IMR-90 (cell line): ENCODE measurements at regions not wholly inside any gene's neighbourhood (a gene's known extent, or its start where the extent isn't known, plus 50 kb on each side); places are given as distances from the start of the nearest gene placed in this dataset.
A peak's percentile ranks its signal among the peaks of the same experiment; 100 is the strongest.

ENCODE experiments used
- ATAC-seq: fragments of 200-7000 bp; cut with Tn5 transposase; 2 replicates; pipeline ENCODE4 v1.9.1; 2020; ENCODE audit warnings: low read depth, mild to moderate bottlenecking, moderate library complexity
- BruUV-seq: library from RNA; stranded (reverse); fragments of 400-500 nt; replicated peaks from 2 replicates; lab custom pipeline; 2021; lab: Mats Ljungman, UMichigan
- CTCF ChIA-PET: fragments of 300-600 bp; formaldehyde crosslinking; extraction: SDS; loops from one replicate; lab custom pipeline; 2021; ENCODE audit warnings: antibody characterized with exemption; lab: Yijun Ruan, JAX
- POLR2A ChIA-PET: fragments of 300-600 bp; sonication (Branson Sonifier 250); formaldehyde crosslinking; loops from one replicate; lab custom pipeline; 2022; ENCODE audit warnings: antibody characterized with exemption; ENCODE audit not compliant: unreplicated experiment; lab: Charles Lee
- DNase-seq: peaks from one replicate; pipeline ENCODE4 v3.0.0; 2013
- H2AFZ ChIP-seq: replicated peaks from 2 replicates; pipeline ENCODE3; 2013; ENCODE audit warnings: low read length, mild to moderate bottlenecking; ENCODE audit not compliant: poor library complexity
- H2AK5ac ChIP-seq: 2 replicates; pipeline ENCODE4 v1.6.1; 2013; ENCODE audit warnings: low read depth, low read length, inconsistent platforms
- H2AK9ac ChIP-seq: replicated peaks from 2 replicates; pipeline ENCODE3; 2013; ENCODE audit warnings: mild to moderate bottlenecking, low read depth, low read length, moderate library complexity; ENCODE audit not compliant: poor library complexity
- H2BK120ac ChIP-seq: 2 replicates; pipeline ENCODE4 v1.6.1; 2013; ENCODE audit warnings: low read depth, low read length, inconsistent platforms
- H2BK15ac ChIP-seq: 3 replicates; pipeline ENCODE4 v1.6.1; 2013; ENCODE audit warnings: low read depth, low read length, inconsistent platforms
- H2BK20ac ChIP-seq: 2 replicates; pipeline ENCODE4 v1.6.1; 2013; ENCODE audit warnings: low read depth, mild to moderate bottlenecking, inconsistent platforms, low read length, moderate library complexity
- H2BK5ac ChIP-seq: 2 replicates; pipeline ENCODE4 v1.6.1; 2013; ENCODE audit warnings: mild to moderate bottlenecking, low read depth, low read length, inconsistent platforms; ENCODE audit not compliant: poor library complexity, severe bottlenecking
- H3K14ac ChIP-seq: replicated peaks from 2 replicates; pipeline ENCODE4 v1.6.1; 2013; ENCODE audit warnings: low read depth, low read length, inconsistent platforms
- H3K18ac ChIP-seq: 2 replicates; pipeline ENCODE4 v1.6.1; 2013; ENCODE audit warnings: low read depth, low read length, control low read depth
- H3K23ac ChIP-seq: 2 replicates; pipeline ENCODE4 v1.6.1; 2013; ENCODE audit warnings: low read depth, low read length, inconsistent platforms
- H3K27ac ChIP-seq: 2 replicates; pipeline ENCODE4 v1.5.1; 2013; ENCODE audit warnings: mild to moderate bottlenecking, control low read depth, low read length; ENCODE audit not compliant: insufficient read depth
- H3K27me3 ChIP-seq: 2 replicates; pipeline ENCODE4 v1.6.1; 2013; ENCODE audit warnings: low read length; ENCODE audit not compliant: control insufficient read depth, insufficient read depth
- H3K36me3 ChIP-seq: 2 replicates; pipeline ENCODE4 v1.6.1; 2013; ENCODE audit warnings: low read length, mixed read lengths; ENCODE audit not compliant: control insufficient read depth, insufficient read depth
- H3K4ac ChIP-seq: 2 replicates; pipeline ENCODE4 v1.6.1; 2013; ENCODE audit warnings: low read depth, low read length, inconsistent platforms
- H3K4me1 ChIP-seq: 2 replicates; pipeline ENCODE4 v1.6.1; 2013; ENCODE audit warnings: low read length, mixed read lengths; ENCODE audit not compliant: control insufficient read depth, insufficient read depth
- H3K4me2 ChIP-seq: 2 replicates; pipeline ENCODE4 v1.6.1; 2013; ENCODE audit warnings: low read depth, mild to moderate bottlenecking, control low read depth, low read length, moderate library complexity
- H3K4me3 ChIP-seq: 2 replicates; pipeline ENCODE4 v1.5.1; 2013; ENCODE audit warnings: low read depth, mild to moderate bottlenecking, control low read depth, low read length, moderate library complexity; ENCODE audit not compliant: insufficient read depth
- H3K56ac ChIP-seq: 2 replicates; pipeline ENCODE4 v1.6.1; 2013; ENCODE audit warnings: low read length, inconsistent platforms; ENCODE audit not compliant: insufficient read depth; ENCODE audit errors: extremely low read depth
- H3K79me1 ChIP-seq, 2 experiments: 2 replicates each; pipeline ENCODE4 v1.6.1; 2013; ENCODE audit warnings: low read length in 2 of 2, inconsistent platforms in 1 of 2, low read depth in 1 of 2
- H3K9ac ChIP-seq: 2 replicates; pipeline ENCODE4 v1.6.1; 2013; ENCODE audit warnings: low read depth, low read length, control low read depth
- H3K9me1 ChIP-seq: 2 replicates; pipeline ENCODE4 v1.6.1; 2013; ENCODE audit warnings: low read length, inconsistent platforms; ENCODE audit not compliant: insufficient read depth
- H3K9me3 ChIP-seq: 2 replicates; pipeline ENCODE4 v1.6.1; 2013; ENCODE audit warnings: low read length; ENCODE audit not compliant: control insufficient read depth, insufficient read depth
- H4K20me1 ChIP-seq: 2 replicates; pipeline ENCODE4 v1.6.1; 2013; ENCODE audit warnings: low read length, inconsistent platforms; ENCODE audit not compliant: insufficient read depth
- H4K5ac ChIP-seq: 2 replicates; pipeline ENCODE4 v1.6.1; 2013; ENCODE audit warnings: mild to moderate bottlenecking, low read depth, low read length, control low read depth
- H4K8ac ChIP-seq, 2 experiments: 2 replicates each; pipeline ENCODE4 v1.6.1; 2013; ENCODE audit warnings: low read depth in 2 of 2, low read length in 2 of 2, control low read depth in 1 of 2, inconsistent platforms in 1 of 2
- H4K91ac ChIP-seq: 2 replicates; pipeline ENCODE4 v1.6.1; 2013; ENCODE audit warnings: low read depth, low read length, inconsistent platforms; ENCODE audit not compliant: insufficient read depth
- FOS ChIP-seq: fragments of 150-350 bp; IDR thresholded peaks from 2 replicates; pipeline ENCODE4 v1.6.1; 2016; ENCODE audit warnings: low read depth, low read length
- MAZ ChIP-seq: IDR thresholded peaks from 2 replicates; pipeline ENCODE4 v1.6.1; 2012; ENCODE audit warnings: low read depth, mild to moderate bottlenecking, low read length, improper control_type of control experiment, moderate library complexity, borderline replicate concordance
- RCOR1 ChIP-seq: IDR thresholded peaks from 2 replicates; pipeline ENCODE4 v1.6.1; 2012; ENCODE audit warnings: mild to moderate bottlenecking, low read length, improper control_type of control experiment; ENCODE audit not compliant: insufficient replicate concordance
- SMC3 ChIP-seq: fragments of 150-350 bp; IDR thresholded peaks from 2 replicates; pipeline ENCODE4 v1.6.1; 2016; ENCODE audit warnings: low read depth, mild to moderate bottlenecking, antibody characterized with exemption, low read length, moderate library complexity
- WGBS, 2 experiments: methylation state at CpG; one replicate each; pipeline versions ENCODE4 v1.1.5 to v1.1.7; 2013; ENCODE audit warnings: missing lambda C conversion rate in 2 of 2; ENCODE audit not compliant: insufficient read length in 1 of 2; ENCODE audit errors: extremely low coverage in 2 of 2; 5-methylcytosine and 5-hydroxymethylcytosine counted together
- dilution Hi-C: fragments of 300-500 bp; cut with HindIII; formaldehyde crosslinking; loops from one replicate; pipeline ENCODE4 v1.14.3; 2018; ENCODE audit warnings: low sequenced_read_pairs; ENCODE audit not compliant: unreplicated experiment
- in situ Hi-C: fragments of 300-500 bp; cut with MboI; formaldehyde crosslinking; loops from 3 replicates; pipeline ENCODE4 v1.14.3; 2019; ENCODE audit warnings: low sequenced_read_pairs, inconsistent platforms, mixed read lengths
- intact Hi-C: fragments of 100-400 bp; cut with micrococcal nuclease; formaldehyde crosslinking; loops from 2 replicates; pipeline ENCODE4 v1.10.0; 2022

DNA sequence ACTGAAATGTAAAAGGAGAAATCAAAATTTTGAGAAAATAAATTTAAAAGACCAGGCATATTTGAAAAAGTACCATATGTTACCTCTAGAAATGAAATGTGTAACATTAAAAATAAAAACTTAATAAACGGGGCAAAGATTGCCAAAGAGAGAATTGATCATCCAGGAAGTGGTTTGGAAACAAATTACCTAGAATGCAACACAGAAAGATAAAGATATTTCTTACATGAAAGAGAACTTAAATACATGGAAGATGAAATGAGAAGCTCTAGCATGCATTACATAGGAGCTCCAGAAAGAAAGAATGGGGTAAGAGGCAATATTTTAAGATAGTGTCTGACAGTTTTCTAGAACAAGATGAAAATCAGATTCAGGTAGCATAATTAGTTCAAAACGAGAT lies 235.9 kb upstream of the IRF2BP2 start:
- H3K79me1 ChIP-seq, result no peaks in the 10 kb centered on the region
- 0 out of 2 replicates have a peak overlapping the region, but pooled peaks have one; percentile 38 for H3K4ac ChIP-seq
- no TSS peak for BruUV-seq
- H4K8ac ChIP-seq, result no peak overlapping the region
- TF ChIP-seq MAZ (no peak), RCOR1 (no peak), SMC3 (no peak), FOS (no peak)
- DNase-seq, result no peak
- H3K27ac ChIP-seq, result no peak overlapping the region
- no peak for ATAC-seq
- H2BK15ac ChIP-seq, result peak overlapping the region; percentile 67; the same call in 1 of the 3 replicates
- no peak overlapping the region for H3K4me2 ChIP-seq
- no peak overlapping the region for H2AK9ac ChIP-seq
- peaks cover 7% of the 10 kb centered on the region for H3K9me1 ChIP-seq
- H2BK20ac ChIP-seq, result no peak overlapping the region; the same call in 1 of the 2 replicates
- H3K36me3 ChIP-seq, result no peaks in the 10 kb centered on the region
- H4K5ac ChIP-seq, result no peak overlapping the region
- ChIA-PET POLR2A (no interaction called here), CTCF (no interaction called here)
- WGBS, 2 experiments, result no CpG with 5 or more reads among the region's 2 CpGs
- no peak overlapping the region for H3K14ac ChIP-seq
- H2BK120ac ChIP-seq, result no peak overlapping the region
- H2AK5ac ChIP-seq, result no peak overlapping the region
- no peaks in the 10 kb centered on the region for H3K9me3 ChIP-seq
- H3K9ac ChIP-seq, result no peak overlapping the region
- H3K27me3 ChIP-seq, result no peaks in the 10 kb centered on the region
- no peak overlapping the region for H4K91ac ChIP-seq
- in situ Hi-C loops (no loop called here), dilution Hi-C loops (loop anchor here (25.0 kb wide), 1 partner anchor 109 kb away; no protein-coding TSS in a partner anchor), intact Hi-C loops (no loop called here)
- no peak overlapping the region for H3K18ac ChIP-seq
- H3K4me3 ChIP-seq, result no peak overlapping the region
- no peak overlapping the region for H3K23ac ChIP-seq
- no peaks in the 10 kb centered on the region for H4K20me1 ChIP-seq
- H3K56ac ChIP-seq, result no peak overlapping the region
- H2AFZ ChIP-seq, result no peak overlapping the region
- H2BK5ac ChIP-seq, result no peak overlapping the region
- H3K4me1 ChIP-seq, result peaks cover 12% of the 10 kb centered on the region
